Activated CD8-positive, alpha-beta memory T cell treated with anti-CD3 and anti-CD28 coated beads for 36 hours (primary cell): ENCODE measurements at regions not wholly inside any gene's neighbourhood (a gene's known extent, or its start where the extent isn't known, plus 50 kb on each side); places are given as distances from the start of the nearest gene placed in this dataset.

Experiments
- CTCF ChIA-PET: fragments of 350-600 bp; sonication (Branson Sonifier 250); formaldehyde crosslinking; loops from one replicate; lab custom pipeline; 2021; ENCODE audit warnings: antibody characterized with exemption; lab: Charles Lee
- POLR2A ChIA-PET: fragments of 350-600 bp; sonication (Branson Sonifier 250); formaldehyde crosslinking; loops from one replicate; lab custom pipeline; 2021; ENCODE audit warnings: antibody characterized with exemption; lab: Charles Lee

DNA sequence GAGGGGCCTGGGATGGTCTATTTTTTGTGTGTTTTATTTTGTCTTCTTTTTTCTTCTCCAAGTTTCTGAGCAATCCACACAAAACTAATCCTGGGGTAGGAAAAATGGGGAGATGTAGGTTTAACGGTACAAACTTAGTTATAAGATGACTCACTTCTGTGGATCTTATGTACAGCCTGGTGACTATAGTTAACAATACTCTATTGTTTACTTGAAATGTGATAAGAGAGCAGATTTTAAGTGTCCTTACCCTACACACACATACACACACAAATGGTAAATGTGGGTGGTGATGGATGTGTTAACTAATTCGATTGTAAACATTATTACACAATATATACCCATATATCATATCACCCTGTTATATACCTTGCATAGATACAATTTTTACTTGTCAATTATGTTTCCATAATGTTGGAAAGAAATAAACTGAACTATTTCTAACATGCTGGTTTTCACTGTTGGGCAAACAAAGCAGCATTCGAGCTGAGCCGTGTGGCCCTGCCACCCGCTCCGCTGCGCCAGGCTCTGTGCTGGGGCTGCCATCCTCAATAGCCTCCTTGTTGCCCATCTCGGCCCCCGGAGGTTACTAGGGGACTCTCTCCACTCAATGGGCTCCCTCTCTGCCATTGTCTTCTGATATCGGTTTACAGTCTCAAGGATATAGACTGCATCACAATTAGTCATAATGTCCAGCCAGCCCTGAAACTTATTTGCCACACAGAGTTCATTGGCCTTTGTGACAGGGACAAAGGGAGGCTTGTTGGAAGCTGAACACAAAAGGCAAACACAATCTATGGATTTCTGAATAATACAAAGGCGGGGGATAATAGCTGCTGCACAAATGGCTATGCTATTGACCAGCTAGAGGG lies 380.3 kb upstream of the MAF start:
- ChIA-PET POLR2A (no interaction called here), CTCF (no interaction called here)

DNA sequence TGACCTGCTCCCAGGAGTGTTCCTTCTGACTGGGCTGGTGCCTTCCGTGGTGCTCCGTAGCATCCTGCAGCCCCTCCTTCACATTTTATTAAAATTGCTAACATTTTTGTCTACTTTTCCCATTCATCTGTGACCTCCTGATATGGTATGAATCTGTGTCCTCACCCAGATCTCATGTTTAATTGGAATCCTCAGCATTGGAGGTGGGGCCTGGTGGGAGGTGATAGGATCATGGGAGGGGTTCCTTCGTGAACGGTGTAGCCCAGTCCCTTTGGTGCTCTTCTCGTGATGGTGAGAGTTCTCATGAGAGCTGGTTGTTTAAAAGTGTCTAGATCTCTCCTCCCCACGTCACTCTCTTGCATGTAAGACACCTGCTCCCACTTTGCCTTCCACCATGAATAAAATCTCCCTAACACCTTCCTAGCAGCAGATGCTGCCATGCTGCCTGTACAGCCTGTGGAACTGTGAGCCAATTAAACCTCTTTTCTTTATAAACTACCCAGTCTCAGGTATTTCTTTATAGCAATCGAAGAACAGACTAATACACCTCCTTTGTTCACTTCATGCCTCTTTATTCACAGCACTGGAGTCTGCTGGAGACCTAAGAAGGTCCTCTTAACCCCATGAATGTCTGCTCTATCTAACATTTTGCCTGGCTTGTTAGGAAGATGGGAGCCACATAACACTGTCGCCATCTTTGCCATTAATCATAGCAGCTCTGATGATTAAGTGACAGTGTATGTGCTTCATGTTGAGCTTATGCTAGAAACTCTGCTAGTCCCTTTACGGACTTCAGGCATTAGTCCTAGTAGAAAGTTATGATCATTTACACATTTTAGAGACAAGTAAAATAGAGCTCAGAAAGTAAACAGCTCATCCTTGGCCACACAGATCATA lies 377.7 kb upstream of the MAF start:
- ChIA-PET POLR2A (no interaction called here), CTCF (no interaction called here)

DNA sequence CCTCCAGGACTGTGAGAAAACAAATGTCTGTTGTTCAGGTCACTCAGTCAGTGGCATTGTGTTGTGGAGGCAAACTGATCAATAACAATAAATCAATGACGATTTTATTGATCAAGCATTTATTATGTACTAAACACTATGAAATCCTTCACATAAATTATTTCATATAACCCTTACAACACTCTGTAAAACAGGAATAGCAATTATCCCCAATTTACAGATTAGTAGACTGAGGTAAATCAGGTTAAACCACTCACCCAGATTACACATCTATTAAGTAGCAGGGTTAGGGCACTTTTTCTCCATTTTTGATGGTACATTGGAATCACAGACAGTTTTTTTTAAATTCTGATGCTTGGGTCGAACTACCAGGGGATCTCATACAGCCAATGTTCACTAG lies 372.8 kb upstream of the MAF start:
- ChIA-PET CTCF (no interaction called here), POLR2A (no interaction called here)

DNA sequence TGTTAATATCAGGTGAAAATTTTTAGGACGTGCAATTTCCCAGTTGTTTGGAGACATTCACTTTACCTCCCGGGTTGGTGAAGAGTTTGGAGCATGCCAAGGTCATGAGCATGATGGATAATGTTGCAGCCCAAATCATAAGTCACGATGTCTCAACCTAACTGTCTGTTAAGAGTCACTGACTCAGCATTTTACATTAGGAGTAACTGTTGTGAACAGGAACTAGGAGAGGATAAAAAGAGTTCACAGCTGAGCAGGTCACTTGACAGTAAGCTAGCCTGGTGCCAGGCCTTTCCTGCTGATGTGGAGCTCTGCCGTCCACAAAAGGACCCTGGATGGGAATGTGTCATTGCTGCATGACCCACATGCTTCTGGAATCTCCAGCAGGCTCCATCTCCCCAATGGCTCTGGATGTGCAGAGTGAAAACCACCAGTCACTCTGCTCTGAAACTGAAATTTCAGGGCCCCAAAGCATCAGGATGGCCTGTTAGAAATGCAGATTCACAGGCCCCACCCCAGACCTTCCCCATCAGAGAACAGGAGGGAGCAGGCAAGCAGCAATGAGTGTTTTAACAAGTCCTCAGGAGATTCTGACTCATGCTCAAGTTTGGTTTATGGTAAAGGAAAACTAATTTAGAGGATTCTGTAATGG lies 371.6 kb upstream of the MAF start:
- ChIA-PET CTCF (no interaction called here), POLR2A (no interaction called here)

GRCh38 chr16:79971237-79971572 lies 370.7 kb upstream of the MAF start:
- POLR2A ChIA-PET = no interaction called here
- CTCF ChIA-PET = no interaction called here

- CTCF ChIA-PET = no interaction called here
- POLR2A ChIA-PET = no interaction called here
Observed at GRCh38 chr16:79970551-79971236, 370.2 kb upstream of the MAF start.

DNA sequence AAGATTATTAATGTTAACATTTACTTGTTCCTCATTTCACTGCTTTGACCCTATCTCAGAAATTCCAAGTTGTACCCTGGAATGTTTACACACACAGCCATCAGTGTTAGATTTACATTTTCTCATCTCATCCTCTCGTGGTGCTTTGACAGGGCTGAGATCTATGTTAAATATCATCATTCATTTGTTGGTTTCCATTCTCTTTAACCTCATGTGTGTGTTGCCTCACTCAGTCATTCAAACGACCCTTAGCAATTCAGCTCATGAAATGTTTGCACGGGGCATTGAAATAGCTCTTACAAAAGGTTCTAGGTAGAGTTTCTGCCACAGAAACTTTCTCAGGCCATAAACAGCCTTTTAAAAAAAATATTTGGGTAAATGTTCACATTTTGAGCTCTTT lies 369.6 kb upstream of the MAF start:
- POLR2A ChIA-PET = no interaction called here
- CTCF ChIA-PET = no interaction called here

GRCh38 chr16:79969458-79969857 lies 368.9 kb upstream of the MAF start:
- POLR2A ChIA-PET = no interaction called here
- CTCF ChIA-PET = interaction anchor here (0.6 kb wide), 1 partner anchor 1329 kb away, joined by 4 read pairs; no protein-coding TSS in a partner anchor

DNA sequence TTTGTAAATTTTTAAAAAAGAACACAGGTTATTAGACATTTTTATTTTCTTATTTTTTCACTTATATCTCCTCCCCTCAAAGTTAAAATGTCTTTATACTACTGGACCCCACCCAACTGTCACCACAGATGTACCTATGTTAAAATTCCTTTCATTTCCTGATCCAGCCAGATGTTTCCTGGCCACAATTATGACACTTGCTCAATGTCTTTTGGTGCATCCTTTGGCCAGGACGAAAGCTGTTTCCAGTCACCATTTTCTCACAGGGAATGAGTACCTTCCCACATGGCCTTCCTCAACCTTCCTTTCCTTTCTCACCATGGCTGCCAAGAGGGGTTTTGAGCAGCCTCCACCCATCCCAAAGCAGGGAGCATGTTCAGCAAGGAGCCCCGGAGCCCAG lies 365.7 kb upstream of the MAF start:
- POLR2A ChIA-PET = no interaction called here
- CTCF ChIA-PET = no interaction called here

DNA sequence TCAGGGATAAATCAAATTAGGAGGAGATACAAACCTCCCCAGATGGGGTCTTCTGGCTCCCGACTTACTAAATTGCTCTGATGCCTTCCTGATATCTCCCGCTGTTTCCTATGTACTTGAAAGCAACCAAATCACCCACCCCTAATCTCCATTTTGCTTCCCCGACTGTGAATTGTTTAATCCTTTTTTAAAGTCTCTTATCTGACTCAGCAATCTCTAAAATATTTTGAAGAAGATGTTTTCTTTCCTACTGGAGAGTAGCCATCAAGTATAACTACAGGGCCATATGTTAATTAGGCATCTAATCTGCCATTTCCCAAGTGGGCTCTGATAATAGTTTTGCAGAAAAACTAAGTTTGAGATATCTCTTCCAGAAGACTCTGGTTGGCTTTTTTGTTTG lies 365.2 kb upstream of the MAF start:
- ChIA-PET POLR2A (no interaction called here), CTCF (no interaction called here)

- POLR2A ChIA-PET = no interaction called here
- CTCF ChIA-PET = interaction anchor here (0.6 kb wide), 1 partner anchor 139 kb away, joined by 3 read pairs; no protein-coding TSS in a partner anchor
Observed at GRCh38 chr16:79964104-79964503, 363.6 kb upstream of the MAF start.

GRCh38 chr16:79962962-79963361 lies 362.4 kb upstream of the MAF start:
- ChIA-PET POLR2A (no interaction called here), CTCF (no interaction called here)

DNA sequence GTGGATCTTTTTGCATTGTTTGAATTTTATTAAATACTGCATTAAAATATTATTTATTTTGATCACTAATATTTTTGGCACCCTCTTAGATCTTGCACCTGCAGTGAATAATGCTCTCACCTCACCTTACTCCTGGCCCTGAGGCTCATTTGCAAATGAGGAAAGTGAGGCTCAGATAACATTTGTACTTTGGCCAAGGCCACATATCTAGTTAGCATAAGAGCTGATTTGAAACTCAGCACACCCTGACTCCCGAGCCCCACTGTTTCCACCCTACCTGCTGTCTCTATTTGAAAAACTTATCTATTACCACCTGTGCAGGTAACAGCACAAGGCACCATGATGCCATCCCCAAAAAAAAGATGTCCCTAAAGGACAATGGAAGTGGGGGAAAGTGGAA lies 358.7 kb upstream of the MAF start:
- CTCF ChIA-PET = no interaction called here
- POLR2A ChIA-PET = no interaction called here

GRCh38 chr16:79954921-79955705 lies 354.6 kb upstream of the MAF start:
- CTCF ChIA-PET = no interaction called here
- POLR2A ChIA-PET = no interaction called here

- POLR2A ChIA-PET = no interaction called here
Observed at GRCh38 chr16:79950932-79951719, 350.6 kb upstream of the MAF start.

GRCh38 chr16:79949417-79949816 lies 348.9 kb upstream of the MAF start:
- POLR2A ChIA-PET = no interaction called here
- CTCF ChIA-PET = no interaction called here

More at GRCh38 chr16:79950932-79951719, 350.6 kb upstream of the MAF start:
- CTCF ChIA-PET = no interaction called here

DNA sequence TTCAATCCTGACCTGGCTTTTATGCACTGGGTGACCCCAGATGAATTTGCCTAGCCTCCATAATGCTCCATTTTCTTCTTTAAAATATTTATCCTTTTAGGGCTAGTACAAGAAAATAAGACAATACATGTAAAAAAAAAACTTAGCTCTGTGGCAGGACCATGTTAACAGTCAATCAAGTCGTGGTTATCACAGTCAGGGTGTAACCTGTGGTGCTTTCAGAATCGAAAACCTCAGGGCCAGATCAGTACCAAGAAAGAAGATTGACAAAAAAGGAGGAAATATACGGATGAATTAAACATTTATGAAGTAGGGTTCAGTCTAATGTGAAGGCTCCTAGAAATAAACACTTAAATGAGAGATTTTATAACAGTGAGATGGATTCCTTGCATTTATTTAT lies 347.2 kb upstream of the MAF start:
- POLR2A ChIA-PET = no interaction called here
- CTCF ChIA-PET = no interaction called here

GRCh38 chr16:79946252-79946651 lies 345.7 kb upstream of the MAF start:
- ChIA-PET POLR2A (no interaction called here), CTCF (no interaction called here)
